ENCODE measurements at regions not wholly inside any gene's neighbourhood (a gene's known extent, or its start where the extent isn't known, plus 50 kb on each side); places are given as distances from the start of the nearest gene placed in this dataset.
"Not testable (repeated sequence)": the region's sequence is repeated elsewhere in the genome, so short reads cannot be mapped to it uniquely, and the experiment has no call there.

GRCh38 chr2:149709496-149710263 lies 122.1 kb upstream of the MMADHC start:
- no peak for DNase-seq (ENCODE audit: low spot score)

GRCh38 chr2:149703281-149703680 lies 115.7 kb upstream of the MMADHC start:
- DNase-seq (ENCODE audit: low spot score) = no peak

GRCh38 chr2:149702571-149702970 lies 115.0 kb upstream of the MMADHC start:
- no peak for DNase-seq (ENCODE audit: low spot score)

- no peak for DNase-seq (ENCODE audit: low spot score)
Observed at GRCh38 chr2:149701241-149701640, 113.7 kb upstream of the MMADHC start.

GRCh38 chr2:149692961-149693396 lies 105.4 kb upstream of the MMADHC start:
- DNase-seq (ENCODE audit: low spot score) = peak; percentile 13

- DNase-seq (ENCODE audit: low spot score) = no peak
Observed at GRCh38 chr2:149690825-149691224, 103.2 kb upstream of the MMADHC start.

- DNase-seq (ENCODE audit: low spot score) = no peak
Observed at GRCh38 chr2:149687052-149687427, 99.5 kb upstream of the MMADHC start.

GRCh38 chr2:149686136-149687051 lies 98.8 kb upstream of the MMADHC start:
- DNase-seq (ENCODE audit: low spot score) = no peak

GRCh38 chr2:149685401-149685800 lies 97.8 kb upstream of the MMADHC start:
- not testable (repeated sequence) for DNase-seq (ENCODE audit: low spot score)

GRCh38 chr2:149679286-149679685 lies 91.7 kb upstream of the MMADHC start:
- peak; percentile 45 for DNase-seq (ENCODE audit: low spot score)

- DNase-seq (ENCODE audit: low spot score) = no peak
Observed at GRCh38 chr2:149677416-149677815, 89.8 kb upstream of the MMADHC start.

- DNase-seq (ENCODE audit: low spot score) = no peak
Observed at GRCh38 chr2:149670086-149670485, 82.5 kb upstream of the MMADHC start.

- DNase-seq (ENCODE audit: low spot score) = no peak
Observed at GRCh38 chr2:149666809-149667320, 79.3 kb upstream of the MMADHC start.

GRCh38 chr2:149664896-149665295 lies 77.3 kb upstream of the MMADHC start:
- no peak for DNase-seq (ENCODE audit: low spot score)

GRCh38 chr2:149662556-149662955 lies 75.0 kb upstream of the MMADHC start:
- DNase-seq (ENCODE audit: low spot score) = no peak

- DNase-seq (ENCODE audit: low spot score) = no peak
Observed at GRCh38 chr2:149661844-149662243, 74.3 kb upstream of the MMADHC start.

- DNase-seq (ENCODE audit: low spot score) = no peak
Observed at GRCh38 chr2:149658553-149658952, 71.0 kb upstream of the MMADHC start.

- no peak for DNase-seq (ENCODE audit: low spot score)
Observed at GRCh38 chr2:149657401-149658040, 69.9 kb upstream of the MMADHC start.

- no peak for DNase-seq (ENCODE audit: low spot score)
Observed at GRCh38 chr2:149656996-149657395, 69.4 kb upstream of the MMADHC start.

GRCh38 chr2:149653831-149654445 lies 66.4 kb upstream of the MMADHC start:
- no peak for DNase-seq (ENCODE audit: low spot score)

- peak; percentile 7 for DNase-seq (ENCODE audit: low spot score)
Observed at GRCh38 chr2:149652926-149653325, 65.4 kb upstream of the MMADHC start.

- DNase-seq (ENCODE audit: low spot score) = no peak
Observed at GRCh38 chr2:149652526-149652925, 65.0 kb upstream of the MMADHC start.
